Stimulated activated naive B cell treated with anti-CD40 and anti-IgM and Interleukin-4, amounts not matched to agents 10 μg/mL and 1 μg/mL and 100 μg/mL, for 72 hours (primary cell): ENCODE measurements at regions not wholly inside any gene's neighbourhood (a gene's known extent, or its start where the extent isn't known, plus 50 kb on each side); places are given as distances from the start of the nearest gene placed in this dataset.
"Not testable (repeated sequence)": the region's sequence is repeated elsewhere in the genome, so short reads cannot be mapped to it uniquely, and the experiment has no call there.

Experiments
- ATAC-seq, 2 donors: fragments of 150-1000 bp; cut with Tn5 transposase; replicated peaks; 2 replicates each; pipeline ENCODE4 v1.10.0; 2021; ENCODE audit warnings: moderate library complexity in 1 of 2
- DNase-seq: peaks from one replicate; pipeline ENCODE4 v3.0.0; 2021
- H3K27ac Mint-ChIP-seq: one replicate; pipeline ENCODE4 v1.8.0; 2022; ENCODE audit warnings: mild to moderate bottlenecking, mixed read lengths
- H3K27me3 Mint-ChIP-seq, 2 donors: one replicate each; pipeline ENCODE4 v1.8.0; 2022; ENCODE audit warnings: mixed read lengths in 2 of 2
- H3K36me3 Mint-ChIP-seq, 2 donors: one replicate each; pipeline ENCODE4 v1.8.0; 2022; ENCODE audit warnings: mixed read lengths in 2 of 2, mild to moderate bottlenecking in 1 of 2
- H3K4me1 Mint-ChIP-seq, 2 donors: one replicate each; pipeline ENCODE4 v1.8.0; 2022; ENCODE audit warnings: mixed read lengths in 2 of 2, mild to moderate bottlenecking in 1 of 2
- H3K4me3 Mint-ChIP-seq, 2 donors: one replicate each; pipeline ENCODE4 v1.8.0; 2022; ENCODE audit warnings: mild to moderate bottlenecking in 2 of 2, mixed read lengths in 2 of 2, moderate library complexity in 1 of 2
- H3K9me3 Mint-ChIP-seq, 2 donors: one replicate each; pipeline ENCODE4 v1.8.0; 2022; ENCODE audit warnings: mixed read lengths in 2 of 2, mild to moderate bottlenecking in 1 of 2

DNA sequence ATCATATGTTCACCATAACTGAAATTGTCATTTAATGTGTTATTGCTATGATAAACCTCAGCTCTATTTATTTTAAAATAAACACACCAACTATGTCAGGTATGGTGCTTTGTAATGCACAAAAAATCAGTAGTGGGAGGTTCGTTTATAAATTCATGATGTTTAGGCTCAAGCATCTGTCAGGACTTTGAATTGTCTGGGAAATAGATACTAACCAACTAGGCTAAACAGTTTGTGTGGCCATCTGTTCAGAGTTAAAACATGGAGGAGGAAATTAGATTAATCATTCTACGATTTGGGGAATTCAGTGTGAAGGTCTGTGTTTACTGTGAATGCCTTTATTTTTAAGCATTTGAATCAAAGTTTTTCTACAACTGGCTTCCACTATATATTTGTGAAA, 212.6 kb upstream of the FZD8 start:
- H3K27ac Mint-ChIP-seq: no peak overlapping the region
- H3K27me3 Mint-ChIP-seq: no peaks in the 10 kb centered on the region
- H3K36me3 Mint-ChIP-seq: no peaks in the 10 kb centered on the region
- H3K4me3 Mint-ChIP-seq: no peak overlapping the region
- DNase-seq (no peak), ATAC-seq (no peak)
- H3K4me1 Mint-ChIP-seq: no peaks in the 10 kb centered on the region
- H3K9me3 Mint-ChIP-seq: peaks cover 0 to 4% of the 10 kb centered on the region in 2 donors

- ATAC-seq (no peak), DNase-seq (no peak)
- no peaks in the 10 kb centered on the region for H3K4me1 Mint-ChIP-seq
- no peak overlapping the region for H3K4me3 Mint-ChIP-seq
- H3K27me3 Mint-ChIP-seq: no peaks in the 10 kb centered on the region
- H3K27ac Mint-ChIP-seq: no peak overlapping the region
- H3K9me3 Mint-ChIP-seq: no peaks in the 10 kb centered on the region
- H3K36me3 Mint-ChIP-seq: no peaks in the 10 kb centered on the region
Measured at GRCh38 chr10:35852721-35853120, 210.6 kb upstream of the FZD8 start.

DNA sequence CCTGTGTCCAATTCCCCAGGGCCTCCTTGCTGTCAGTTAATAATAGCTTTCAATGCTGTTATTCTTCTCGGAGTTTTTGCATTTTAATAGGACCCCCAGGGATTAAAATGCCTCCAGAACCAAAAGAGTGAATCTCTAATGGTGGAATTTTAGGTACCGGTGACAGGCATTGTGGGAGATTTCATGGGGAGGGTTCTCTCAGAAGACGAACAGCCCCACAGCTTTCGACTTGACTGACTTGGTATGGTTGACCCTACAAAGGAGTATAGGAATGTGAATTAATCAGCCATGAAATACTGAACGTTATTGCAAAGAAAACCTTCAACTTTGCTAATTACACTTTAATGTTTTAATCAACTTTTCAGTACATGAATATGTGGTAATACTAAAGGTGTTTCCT, 206.3 kb upstream of the FZD8 start:
- Mint-ChIP-seq H3K27me3 (no peaks in the 10 kb centered on the region), H3K27ac (no peak overlapping the region), H3K4me1 (no peaks in the 10 kb centered on the region), H3K4me3 (no peak overlapping the region), H3K9me3 (no peaks in the 10 kb centered on the region), H3K36me3 (no peaks in the 10 kb centered on the region)
- ATAC-seq (no peak), DNase-seq (no peak)

GRCh38 chr10:35844686-35845085, 202.6 kb upstream of the FZD8 start:
- H3K9me3 Mint-ChIP-seq: peaks cover 4 to 8% of the 10 kb centered on the region in 2 donors
- no peaks in the 10 kb centered on the region for H3K27me3 Mint-ChIP-seq
- ATAC-seq: no peak
- H3K27ac Mint-ChIP-seq: no peak overlapping the region
- no peaks in the 10 kb centered on the region for H3K4me1 Mint-ChIP-seq
- DNase-seq: no peak
- no peaks in the 10 kb centered on the region for H3K36me3 Mint-ChIP-seq
- no peak overlapping the region for H3K4me3 Mint-ChIP-seq

GRCh38 chr10:35843524-35844181, 201.6 kb upstream of the FZD8 start:
- ATAC-seq: no peak

GRCh38 chr10:35838054-35838453, 196.0 kb upstream of the FZD8 start:
- Mint-ChIP-seq H3K4me1 (no peaks in the 10 kb centered on the region), H3K9me3 (peaks cover 4 to 8% of the 10 kb centered on the region in 2 donors), H3K27me3 (no peaks in the 10 kb centered on the region), H3K36me3 (no peaks in the 10 kb centered on the region), H3K27ac (no peak overlapping the region), H3K4me3 (no peak overlapping the region)
- no peak for ATAC-seq
- no peak for DNase-seq

More at GRCh38 chr10:35843524-35844181, 201.6 kb upstream of the FZD8 start:
- no peak overlapping the region for H3K4me3 Mint-ChIP-seq
- no peaks in the 10 kb centered on the region for H3K27me3 Mint-ChIP-seq
- H3K36me3 Mint-ChIP-seq: no peaks in the 10 kb centered on the region
- H3K9me3 Mint-ChIP-seq: peaks cover 4 to 8% of the 10 kb centered on the region in 2 donors
- H3K27ac Mint-ChIP-seq: no peak overlapping the region
- H3K4me1 Mint-ChIP-seq: no peaks in the 10 kb centered on the region
- no peak for DNase-seq

- H3K4me1 Mint-ChIP-seq: no peaks in the 10 kb centered on the region
- DNase-seq (no peak), ATAC-seq (no peak)
- H3K36me3 Mint-ChIP-seq: no peaks in the 10 kb centered on the region
- H3K4me3 Mint-ChIP-seq: no peak overlapping the region
- peaks cover 2 to 4% of the 10 kb centered on the region in 2 donors for H3K9me3 Mint-ChIP-seq
- no peaks in the 10 kb centered on the region for H3K27me3 Mint-ChIP-seq
- H3K27ac Mint-ChIP-seq: no peak overlapping the region
Measured at GRCh38 chr10:35835545-35835944, 193.4 kb upstream of the FZD8 start.

- H3K27ac Mint-ChIP-seq: no peak overlapping the region
- H3K9me3 Mint-ChIP-seq: peaks cover 0 to 2% of the 10 kb centered on the region in 2 donors
- H3K4me1 Mint-ChIP-seq: no peaks in the 10 kb centered on the region
- no peak overlapping the region for H3K4me3 Mint-ChIP-seq
- ATAC-seq (no peak), DNase-seq (no peak)
- no peaks in the 10 kb centered on the region for H3K36me3 Mint-ChIP-seq
- no peaks in the 10 kb centered on the region for H3K27me3 Mint-ChIP-seq
Measured at GRCh38 chr10:35834877-35835494, 192.9 kb upstream of the FZD8 start.

GRCh38 chr10:35827783-35828182, 185.7 kb upstream of the FZD8 start:
- DNase-seq: no peak
- ATAC-seq: no peak
- no peaks in the 10 kb centered on the region for H3K27me3 Mint-ChIP-seq
- H3K36me3 Mint-ChIP-seq: no peaks in the 10 kb centered on the region
- H3K9me3 Mint-ChIP-seq: peaks cover 0 to under 1% of the 10 kb centered on the region in 2 donors
- no peaks in the 10 kb centered on the region for H3K4me1 Mint-ChIP-seq
- H3K4me3 Mint-ChIP-seq: no peak overlapping the region
- H3K27ac Mint-ChIP-seq: no peak overlapping the region

GRCh38 chr10:35824704-35825103, 182.6 kb upstream of the FZD8 start:
- Mint-ChIP-seq H3K27me3 (no peaks in the 10 kb centered on the region), H3K4me1 (no peaks in the 10 kb centered on the region), H3K4me3 (no peak overlapping the region), H3K36me3 (no peaks in the 10 kb centered on the region), H3K9me3 (peaks cover 0 to 1% of the 10 kb centered on the region in 2 donors), H3K27ac (no peak overlapping the region)
- DNase-seq (no peak), ATAC-seq (no peak)

GRCh38 chr10:35822316-35822715, 180.2 kb upstream of the FZD8 start:
- ATAC-seq: no peak
- Mint-ChIP-seq H3K36me3 (no peaks in the 10 kb centered on the region), H3K27me3 (no peaks in the 10 kb centered on the region), H3K4me1 (no peaks in the 10 kb centered on the region), H3K27ac (no peak overlapping the region), H3K9me3 (peaks cover 0 to 3% of the 10 kb centered on the region in 2 donors), H3K4me3 (no peak overlapping the region)
- no peak for DNase-seq

DNA sequence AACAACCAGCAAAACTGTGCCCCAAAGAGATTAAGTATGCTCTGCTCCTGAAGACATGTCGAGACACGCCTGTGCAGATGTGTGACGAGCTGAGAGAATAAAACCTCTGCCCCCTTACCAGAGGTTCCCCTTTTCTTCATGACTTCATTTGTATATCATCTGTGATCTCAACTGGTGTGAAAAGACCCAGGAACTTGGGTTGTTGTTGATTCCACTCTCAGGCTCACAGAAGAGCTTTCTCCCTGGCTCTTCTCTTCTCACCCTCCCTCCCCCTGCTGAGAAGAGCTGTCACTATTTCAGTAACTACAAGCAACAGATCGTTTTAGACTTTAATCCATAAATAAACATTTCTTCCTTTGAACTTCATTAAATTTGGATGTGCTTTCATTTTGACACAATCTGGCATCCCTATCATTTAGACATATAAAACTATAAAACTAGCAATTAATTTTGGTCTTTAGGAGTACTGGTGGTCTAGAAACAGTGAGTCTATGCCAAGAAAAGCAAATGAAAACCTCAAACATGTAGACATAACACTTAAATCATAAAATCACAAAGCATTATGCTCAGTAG, 179.3 kb upstream of the FZD8 start:
- DNase-seq: no peak
- ATAC-seq: no peak
- H3K9me3 Mint-ChIP-seq: peaks cover 0 to 3% of the 10 kb centered on the region in 2 donors
- no peaks in the 10 kb centered on the region for H3K4me1 Mint-ChIP-seq
- H3K4me3 Mint-ChIP-seq: no peak overlapping the region
- no peak overlapping the region for H3K27ac Mint-ChIP-seq
- H3K36me3 Mint-ChIP-seq: no peaks in the 10 kb centered on the region
- no peaks in the 10 kb centered on the region for H3K27me3 Mint-ChIP-seq

- Mint-ChIP-seq H3K36me3 (no peaks in the 10 kb centered on the region), H3K27me3 (no peaks in the 10 kb centered on the region), H3K4me1 (no peaks in the 10 kb centered on the region), H3K9me3 (peaks cover 0 to 5% of the 10 kb centered on the region in 2 donors), H3K4me3 (no peak overlapping the region), H3K27ac (no peak overlapping the region)
- DNase-seq: no peak
- ATAC-seq: no peak
Measured at GRCh38 chr10:35819736-35820135, 177.6 kb upstream of the FZD8 start.

DNA sequence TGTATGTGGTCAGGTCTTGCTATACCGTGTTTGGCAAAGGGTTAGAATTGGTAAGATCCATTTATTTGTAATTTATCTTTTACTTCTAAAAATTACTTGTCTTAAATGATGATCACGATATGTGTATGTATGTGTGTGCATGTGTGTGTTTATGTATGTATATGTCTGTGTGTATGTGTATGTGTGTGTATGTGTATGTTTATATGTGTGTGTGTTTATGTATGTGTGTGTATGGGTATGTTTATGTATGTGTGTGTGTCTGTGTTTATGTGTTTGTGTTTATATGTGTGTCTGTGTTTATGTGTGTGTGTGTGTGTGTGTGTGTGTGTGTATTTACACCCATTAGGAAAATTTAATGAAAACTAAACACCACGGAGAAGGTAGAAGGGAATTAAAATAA, 176.9 kb upstream of the FZD8 start:
- no peaks in the 10 kb centered on the region for H3K27me3 Mint-ChIP-seq
- no peak overlapping the region for H3K4me3 Mint-ChIP-seq
- DNase-seq: no peak
- peaks cover 0 to 5% of the 10 kb centered on the region in 2 donors for H3K9me3 Mint-ChIP-seq
- H3K36me3 Mint-ChIP-seq: no peaks in the 10 kb centered on the region
- no peak overlapping the region for H3K27ac Mint-ChIP-seq
- no peak for ATAC-seq
- H3K4me1 Mint-ChIP-seq: no peaks in the 10 kb centered on the region

DNA sequence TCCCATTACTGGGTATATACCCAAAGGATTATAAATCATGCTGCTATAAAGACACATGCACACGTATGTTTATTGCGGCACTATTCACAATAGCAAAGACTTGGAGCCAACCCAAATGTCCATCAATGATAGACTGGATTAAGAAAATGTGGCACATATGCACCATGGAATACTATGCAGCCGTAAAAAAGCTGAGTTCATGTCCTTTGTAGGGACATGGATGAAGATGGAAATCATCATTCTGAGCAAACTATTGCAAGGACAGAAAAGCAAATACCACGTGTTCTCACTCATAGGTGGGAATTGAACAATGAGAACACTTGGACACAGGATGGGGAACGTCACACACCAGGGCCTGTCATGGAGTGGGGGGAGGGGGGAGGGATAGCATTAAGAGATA, 175.0 kb upstream of the FZD8 start:
- ATAC-seq, H3K27ac Mint-ChIP-seq, H3K36me3 Mint-ChIP-seq, H3K9me3 Mint-ChIP-seq, H3K27me3 Mint-ChIP-seq, DNase-seq, H3K4me1 Mint-ChIP-seq, H3K4me3 Mint-ChIP-seq: not testable (repeated sequence)
